ENCODE measurements at regions not wholly inside any gene's neighbourhood (a gene's known extent, or its start where the extent isn't known, plus 50 kb on each side); places are given as distances from the start of the nearest gene placed in this dataset.

- Histone ChIP-seq H2AFZ (ENCODE audit: low read length) (no peak overlapping the region), H4K20me1 (ENCODE audit: insufficient read depth, low read length) (no peaks in the 10 kb centered on the region), H3K9ac (ENCODE audit: insufficient read depth, low read depth, low read length) (no peak overlapping the region), H3K9me3 (ENCODE audit: low read length) (no peaks in the 10 kb centered on the region), H3K4me3 (replicated peaks in 1 of 3; ENCODE audit: insufficient read depth in 1 of 3, low read depth in 2 of 3, low read length in 3 of 3) (no peak overlapping the region), H3K27me3 (ENCODE audit: control insufficient read depth in 1 of 2, insufficient read depth in 2 of 2, low read length in 2 of 2) (no peaks in the 10 kb centered on the region), H3K27ac (ENCODE audit: extremely low read length, insufficient read depth, low read length) (no peak overlapping the region), H3K79me2 (ENCODE audit: insufficient read depth, low read length) (no peaks in the 10 kb centered on the region), H3K36me3 (replicated peaks in 1 of 2; ENCODE audit: control insufficient read depth in 1 of 2, insufficient read depth in 2 of 2, low read length in 2 of 2) (no peaks in the 10 kb centered on the region), H3K4me1 (ENCODE audit: insufficient read depth, low read length) (no peaks in the 10 kb centered on the region), H3K4me2 (ENCODE audit: low read depth, low read length) (no peak overlapping the region)
- POLR2A ChIA-PET: no interaction called here
- CTCF ChIA-PET (ENCODE audit: low intra/inter-chr PET ratio, low total read pairs): no interaction called here
- in situ Hi-C loops (cut with HindIII; ENCODE audit: extremely low pct_ligation_motif_present, low pct_unique_long_range_greater_than_20kb) (no loop called here), intact Hi-C loops (cut with micrococcal nuclease; ENCODE audit: unreplicated experiment) (no loop called here)
- no TSS peak for BruUV-seq (replicated peaks)
- ATAC-seq (no peak), FAIRE-seq (no peak), DNase-seq (ENCODE audit: low spot score) (no peak)
- WGBS (ENCODE audit: low lambda C conversion rate): 0% methylated on average over 2 of the region's 2 CpGs
- TF ChIP-seq RFX5 (IDR thresholded peaks at IDR 0.05; ENCODE audit: low read depth, low read length) (no peak), ZNF703 (CRISPR knock-in tag; IDR thresholded peaks at IDR 0.05; ENCODE audit: borderline replicate concordance) (no peak), ZFP37 (CRISPR knock-in tag; IDR thresholded peaks at IDR 0.05; ENCODE audit: borderline replicate concordance) (no peak), STAG1 (CRISPR knock-in tag; IDR thresholded peaks at IDR 0.05) (no peak), NR1H2 (CRISPR knock-in tag; IDR thresholded peaks at IDR 0.05; ENCODE audit: borderline replicate concordance, low read depth) (no peak), DMTF1 (CRISPR knock-in tag; IDR thresholded peaks at IDR 0.05) (no peak), RAD51 (IDR thresholded peaks at IDR 0.05; ENCODE audit: borderline replicate concordance) (no peak)
- TF ChIP-seq, protein P1, sequence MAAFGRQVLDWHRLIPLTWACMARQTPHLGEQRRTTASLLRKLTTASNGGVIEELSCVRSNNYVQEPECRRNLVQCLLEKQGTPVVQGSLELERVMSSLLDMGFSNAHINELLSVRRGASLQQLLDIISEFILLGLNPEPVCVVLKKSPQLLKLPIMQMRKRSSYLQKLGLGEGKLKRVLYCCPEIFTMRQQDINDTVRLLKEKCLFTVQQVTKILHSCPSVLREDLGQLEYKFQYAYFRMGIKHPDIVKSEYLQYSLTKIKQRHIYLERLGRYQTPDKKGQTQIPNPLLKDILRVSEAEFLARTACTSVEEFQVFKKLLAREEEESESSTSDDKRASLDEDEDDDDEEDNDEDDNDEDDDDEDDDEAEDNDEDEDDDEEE (CRISPR knock-in tag; IDR thresholded peaks at IDR 0.05): no peak
- TF ChIP-seq, protein P2, sequence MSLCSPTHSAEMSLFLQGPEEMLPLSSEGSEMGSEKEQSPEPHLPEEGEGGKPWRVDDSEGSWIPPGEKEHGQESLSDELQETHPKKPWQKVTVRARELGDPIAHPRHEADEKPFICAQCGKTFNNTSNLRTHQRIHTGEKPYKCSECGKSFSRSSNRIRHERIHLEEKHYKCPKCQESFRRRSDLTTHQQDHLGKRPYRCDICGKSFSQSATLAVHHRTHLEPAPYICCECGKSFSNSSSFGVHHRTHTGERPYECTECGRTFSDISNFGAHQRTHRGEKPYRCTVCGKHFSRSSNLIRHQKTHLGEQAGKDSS (CRISPR knock-in tag; IDR thresholded peaks at IDR 0.05; ENCODE audit: borderline replicate concordance, low read depth): no peak
Measured at GRCh38 chr5:88399561-88399960, 130.9 kb upstream of the TMEM161B start.
